GM18499 (cell line): ENCODE measurements at regions not wholly inside any gene's neighbourhood (a gene's known extent, or its start where the extent isn't known, plus 50 kb on each side); places are given as distances from the start of the nearest gene placed in this dataset.

Source experiments
- ATAC-seq: cut with Tn5 transposase; IDR thresholded peaks from one replicate; pipeline ENCODE4 v1.9.1; 2021; ENCODE audit warnings: moderate number of reproducible peaks; ENCODE audit not compliant: insufficient read depth, unreplicated experiment

GRCh38 chr2:126504949-126505348, 151.0 kb upstream of the GYPC start:
- no peak for ATAC-seq

- no peak for ATAC-seq
Observed at GRCh38 chr2:126506786-126507185, 149.2 kb upstream of the GYPC start.

GRCh38 chr2:126507425-126507911, 148.5 kb upstream of the GYPC start:
- ATAC-seq: no peak

- ATAC-seq: no peak
Observed at GRCh38 chr2:126510356-126510755, 145.6 kb upstream of the GYPC start.

GRCh38 chr2:126510960-126511359, 145.0 kb upstream of the GYPC start:
- ATAC-seq: no peak

- no peak for ATAC-seq
Observed at GRCh38 chr2:126512026-126512425, 143.9 kb upstream of the GYPC start.

GRCh38 chr2:126513033-126513432, 142.9 kb upstream of the GYPC start:
- no peak for ATAC-seq

- ATAC-seq: no peak
Observed at GRCh38 chr2:126515471-126515870, 140.5 kb upstream of the GYPC start.

- ATAC-seq: no peak
Observed at GRCh38 chr2:126518196-126518595, 137.8 kb upstream of the GYPC start.

GRCh38 chr2:126527836-126528490, 128.0 kb upstream of the GYPC start:
- peak; percentile 69 for ATAC-seq

GRCh38 chr2:126531029-126531428, 124.9 kb upstream of the GYPC start:
- no peak for ATAC-seq

- no peak for ATAC-seq
Observed at GRCh38 chr2:126534478-126534877, 121.5 kb upstream of the GYPC start.

- ATAC-seq: no peak
Observed at GRCh38 chr2:126535408-126535807, 120.5 kb upstream of the GYPC start.

GRCh38 chr2:126536605-126537200, 119.3 kb upstream of the GYPC start:
- ATAC-seq: no peak

- ATAC-seq: no peak
Observed at GRCh38 chr2:126539101-126539500, 116.9 kb upstream of the GYPC start.

- ATAC-seq: no peak
Observed at GRCh38 chr2:126542247-126542646, 113.7 kb upstream of the GYPC start.

GRCh38 chr2:126543081-126543480, 112.9 kb upstream of the GYPC start:
- ATAC-seq: no peak

- ATAC-seq: no peak
Observed at GRCh38 chr2:126558029-126558428, 97.9 kb upstream of the GYPC start.

GRCh38 chr2:126568734-126569133, 87.2 kb upstream of the GYPC start:
- ATAC-seq: no peak

GRCh38 chr2:126571403-126571802, 84.6 kb upstream of the GYPC start:
- no peak for ATAC-seq

- no peak for ATAC-seq
Observed at GRCh38 chr2:126575631-126576030, 80.3 kb upstream of the GYPC start.

GRCh38 chr2:126579868-126580267, 76.1 kb upstream of the GYPC start:
- no peak for ATAC-seq
